GM12891 (cell line): ENCODE measurements at regions not wholly inside any gene's neighbourhood (a gene's known extent, or its start where the extent isn't known, plus 50 kb on each side); places are given as distances from the start of the nearest gene placed in this dataset.

Experiments used
- PAX5 ChIP-seq: IDR thresholded peaks from 2 replicates; pipeline ENCODE4 v1.6.1; 2011; ENCODE audit warnings: low read length, moderate library complexity, mild to moderate bottlenecking; ENCODE audit not compliant: insufficient read depth, severe bottlenecking
- POLR2A ChIP-seq: IDR thresholded peaks from 2 replicates; pipeline ENCODE4 v1.6.1; 2011; ENCODE audit warnings: low read depth, low read length, control low read depth
- POLR2AphosphoS5 ChIP-seq: IDR thresholded peaks from 2 replicates; pipeline ENCODE4 v1.6.1; 2011; ENCODE audit warnings: low read depth, low read length, control low read depth
- POU2F2 ChIP-seq: IDR thresholded peaks from 2 replicates; pipeline ENCODE4 v1.6.1; 2011; ENCODE audit warnings: low read depth, mild to moderate bottlenecking, control low read depth, low read length, moderate library complexity
- SPI1 ChIP-seq: IDR thresholded peaks from 2 replicates; pipeline ENCODE4 v1.6.1; 2011; ENCODE audit warnings: low read depth, low read length, control low read depth
- TAF1 ChIP-seq: IDR thresholded peaks from 2 replicates; pipeline ENCODE4 v1.6.1; 2011; ENCODE audit warnings: low read depth, low read length, control low read depth

- TF ChIP-seq POLR2A, result no peak
- TF ChIP-seq POLR2AphosphoS5, result no peak
- TF ChIP-seq PAX5, result no peak
- TF ChIP-seq SPI1, result no peak
- TF ChIP-seq TAF1, result no peak
- TF ChIP-seq POU2F2, result no peak
Observed at GRCh38 chr6:40909811-40910210, 129.2 kb downstream of the UNC5CL start.
